AG10803 (cell line): ENCODE measurements at regions not wholly inside any gene's neighbourhood (a gene's known extent, or its start where the extent isn't known, plus 50 kb on each side); places are given as distances from the start of the nearest gene placed in this dataset.
"Not testable (repeated sequence)": the region's sequence is repeated elsewhere in the genome, so short reads cannot be mapped to it uniquely, and the experiment has no call there.

Experiments
- DNase-seq: peaks from one replicate; pipeline ENCODE4 v3.0.0; 2010; ENCODE audit warnings: low read depth
- H3K4me3 ChIP-seq: 2 replicates; pipeline ENCODE4 v1.5.1; 2011; ENCODE audit warnings: mild to moderate bottlenecking, low read length, control low read depth
- CTCF ChIP-seq: conservative IDR thresholded peaks from 2 replicates; pipeline ENCODE4 v1.5.1; 2011; ENCODE audit warnings: mild to moderate bottlenecking, low read length, control low read depth, inconsistent platforms

- no peak for DNase-seq
- TF ChIP-seq CTCF, result no peak
- no peak overlapping the region for H3K4me3 ChIP-seq
These were observed 624.1 kb upstream of the MIR17HG start for GRCh38 chr13:90723381-90723780.

GRCh38 chr13:90726375-90726774 is 621.1 kb upstream of the MIR17HG start:
- no peak for TF ChIP-seq CTCF
- no peak overlapping the region for H3K4me3 ChIP-seq
- DNase-seq, result no peak

- no peak for DNase-seq
- no peak overlapping the region for H3K4me3 ChIP-seq
- TF ChIP-seq CTCF, result peak; percentile 3; the same call in 1 of the 2 replicates
These were observed 615.4 kb upstream of the MIR17HG start for GRCh38 chr13:90732049-90732448.

- not testable (repeated sequence) for H3K4me3 ChIP-seq, DNase-seq
These were observed 613.0 kb upstream of the MIR17HG start for GRCh38 chr13:90734497-90734896.

- peak; percentile 65 for DNase-seq
- no peak for TF ChIP-seq CTCF
- no peak overlapping the region for H3K4me3 ChIP-seq
These were observed 608.6 kb upstream of the MIR17HG start for GRCh38 chr13:90738881-90739280.

- TF ChIP-seq CTCF, result no peak
- no peak overlapping the region for H3K4me3 ChIP-seq
- no peak for DNase-seq
These were observed 607.4 kb upstream of the MIR17HG start for GRCh38 chr13:90740099-90740498.

GRCh38 chr13:90742381-90742780 is 605.1 kb upstream of the MIR17HG start:
- DNase-seq, result no peak
- no peak overlapping the region for H3K4me3 ChIP-seq
- TF ChIP-seq CTCF, result no peak

- TF ChIP-seq CTCF, result no peak
- no peak overlapping the region for H3K4me3 ChIP-seq
- no peak for DNase-seq
These were observed 601.3 kb upstream of the MIR17HG start for GRCh38 chr13:90746230-90746629.
